Neural progenitor cell (in vitro differentiated cells): ENCODE measurements at regions not wholly inside any gene's neighbourhood (a gene's known extent, or its start where the extent isn't known, plus 50 kb on each side); places are given as distances from the start of the nearest gene placed in this dataset.

Source experiments
- EZH2 ChIP-seq: fragments of 200-600 bp; sonication (generic); IDR thresholded peaks from 2 replicates; pipeline ENCODE4 v1.6.1; 2017; ENCODE audit warnings: antibody characterized with exemption, mild to moderate bottlenecking, moderate library complexity
- EZH2phosphoT487 ChIP-seq: fragments of 200-600 bp; sonication (generic); IDR thresholded peaks from 2 replicates; pipeline ENCODE4 v1.6.1; 2017; ENCODE audit warnings: antibody characterized with exemption
- TF ChIP-seq, protein P1 (sequence below): fragments of 200-600 bp; sonication (generic); IDR thresholded peaks from 2 replicates; pipeline ENCODE4 v1.5.1; 2017; ENCODE audit warnings: antibody characterized with exemption, mild to moderate bottlenecking

DNA sequence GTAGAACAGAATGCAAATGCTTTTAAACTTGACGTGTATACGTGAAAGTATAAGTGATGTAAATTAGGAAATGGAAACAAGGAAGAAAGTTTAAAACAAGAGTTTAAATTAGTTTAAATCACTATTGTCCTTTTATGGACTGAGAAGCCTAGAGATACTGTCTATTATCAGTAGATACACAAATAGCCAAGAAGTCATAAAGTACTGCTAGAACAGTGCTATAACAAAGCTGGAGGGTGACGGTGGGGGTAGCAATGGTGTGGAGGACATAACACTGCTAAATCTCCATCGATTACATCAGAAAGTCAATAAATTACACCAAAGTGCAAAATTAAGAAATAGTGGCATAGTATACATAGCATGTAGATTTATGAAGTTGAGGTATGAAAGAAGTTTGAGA, 50.1 kb upstream of the CAV2 start:
- TF ChIP-seq EZH2, result no peak
- TF ChIP-seq, protein P1, sequence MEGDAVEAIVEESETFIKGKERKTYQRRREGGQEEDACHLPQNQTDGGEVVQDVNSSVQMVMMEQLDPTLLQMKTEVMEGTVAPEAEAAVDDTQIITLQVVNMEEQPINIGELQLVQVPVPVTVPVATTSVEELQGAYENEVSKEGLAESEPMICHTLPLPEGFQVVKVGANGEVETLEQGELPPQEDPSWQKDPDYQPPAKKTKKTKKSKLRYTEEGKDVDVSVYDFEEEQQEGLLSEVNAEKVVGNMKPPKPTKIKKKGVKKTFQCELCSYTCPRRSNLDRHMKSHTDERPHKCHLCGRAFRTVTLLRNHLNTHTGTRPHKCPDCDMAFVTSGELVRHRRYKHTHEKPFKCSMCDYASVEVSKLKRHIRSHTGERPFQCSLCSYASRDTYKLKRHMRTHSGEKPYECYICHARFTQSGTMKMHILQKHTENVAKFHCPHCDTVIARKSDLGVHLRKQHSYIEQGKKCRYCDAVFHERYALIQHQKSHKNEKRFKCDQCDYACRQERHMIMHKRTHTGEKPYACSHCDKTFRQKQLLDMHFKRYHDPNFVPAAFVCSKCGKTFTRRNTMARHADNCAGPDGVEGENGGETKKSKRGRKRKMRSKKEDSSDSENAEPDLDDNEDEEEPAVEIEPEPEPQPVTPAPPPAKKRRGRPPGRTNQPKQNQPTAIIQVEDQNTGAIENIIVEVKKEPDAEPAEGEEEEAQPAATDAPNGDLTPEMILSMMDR, result no peak
- no peak for TF ChIP-seq EZH2phosphoT487
